ENCODE measurements at regions not wholly inside any gene's neighbourhood (a gene's known extent, or its start where the extent isn't known, plus 50 kb on each side); places are given as distances from the start of the nearest gene placed in this dataset.

DNA sequence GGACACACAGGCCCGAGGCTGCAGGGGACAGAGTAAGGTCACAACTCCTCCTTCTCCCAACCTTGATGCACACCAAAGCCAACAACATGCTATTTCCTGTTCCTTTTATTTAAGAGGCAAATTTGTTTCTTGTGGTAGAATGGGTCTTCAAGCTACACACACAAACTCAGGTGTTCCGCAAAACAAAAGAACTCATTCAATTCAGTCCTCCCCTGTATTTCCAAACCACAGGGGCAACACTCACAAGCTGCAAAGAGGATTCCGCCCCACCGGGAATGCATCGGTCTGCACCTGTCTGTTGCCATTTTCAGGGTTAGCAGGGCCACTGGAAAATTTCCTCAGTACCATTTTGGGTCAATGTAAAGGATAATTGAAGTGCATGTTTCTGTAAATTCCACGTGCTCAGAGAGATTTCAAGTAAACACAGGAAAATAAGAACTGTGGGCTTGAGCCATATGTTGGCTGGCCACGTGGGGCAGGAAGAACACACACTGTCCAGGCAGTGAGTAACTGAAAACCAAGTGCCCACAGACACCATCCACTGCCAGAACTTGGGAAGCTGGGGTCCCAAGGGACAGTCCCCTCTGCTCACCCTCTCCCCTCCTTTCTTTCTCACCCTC is 145.2 kb upstream of the ERG start:
- Mint-ChIP-seq H3K27me3 (ENCODE audit: low read depth) (peaks cover 18% of the 10 kb centered on the region), H3K4me3 (no peak overlapping the region), H3K9me3 (peaks cover 2% of the 10 kb centered on the region), H3K36me3 (ENCODE audit: low read depth) (no peaks in the 10 kb centered on the region), H3K4me1 (no peaks in the 10 kb centered on the region), H3K27ac (ENCODE audit: unreplicated experiment) (no peak overlapping the region)
- no peak for DNase-seq (ENCODE audit: low read depth, low spot score)
- TF ChIP-seq, protein P1, sequence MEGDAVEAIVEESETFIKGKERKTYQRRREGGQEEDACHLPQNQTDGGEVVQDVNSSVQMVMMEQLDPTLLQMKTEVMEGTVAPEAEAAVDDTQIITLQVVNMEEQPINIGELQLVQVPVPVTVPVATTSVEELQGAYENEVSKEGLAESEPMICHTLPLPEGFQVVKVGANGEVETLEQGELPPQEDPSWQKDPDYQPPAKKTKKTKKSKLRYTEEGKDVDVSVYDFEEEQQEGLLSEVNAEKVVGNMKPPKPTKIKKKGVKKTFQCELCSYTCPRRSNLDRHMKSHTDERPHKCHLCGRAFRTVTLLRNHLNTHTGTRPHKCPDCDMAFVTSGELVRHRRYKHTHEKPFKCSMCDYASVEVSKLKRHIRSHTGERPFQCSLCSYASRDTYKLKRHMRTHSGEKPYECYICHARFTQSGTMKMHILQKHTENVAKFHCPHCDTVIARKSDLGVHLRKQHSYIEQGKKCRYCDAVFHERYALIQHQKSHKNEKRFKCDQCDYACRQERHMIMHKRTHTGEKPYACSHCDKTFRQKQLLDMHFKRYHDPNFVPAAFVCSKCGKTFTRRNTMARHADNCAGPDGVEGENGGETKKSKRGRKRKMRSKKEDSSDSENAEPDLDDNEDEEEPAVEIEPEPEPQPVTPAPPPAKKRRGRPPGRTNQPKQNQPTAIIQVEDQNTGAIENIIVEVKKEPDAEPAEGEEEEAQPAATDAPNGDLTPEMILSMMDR (conservative IDR thresholded peaks at IDR 0.05) = no peak

DNA sequence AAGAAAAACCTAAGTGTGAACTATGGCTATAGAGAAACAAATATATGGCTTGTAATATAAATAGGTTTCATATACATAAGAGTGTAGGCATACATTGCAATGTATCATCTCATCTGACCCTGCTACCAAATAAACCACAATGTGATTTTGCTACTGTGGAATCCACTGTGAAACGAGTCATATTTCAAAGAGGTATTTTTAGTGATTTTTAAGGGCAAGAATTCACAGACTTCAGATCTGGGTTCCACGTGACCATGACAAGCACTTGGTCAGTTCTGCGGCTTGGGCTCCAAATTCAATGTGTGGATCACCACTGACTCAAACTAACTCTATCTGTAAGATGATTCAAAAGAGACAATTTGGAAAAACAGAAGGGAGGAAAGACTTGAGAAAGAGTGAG is 147.0 kb upstream of the ERG start:
- no peaks in the 10 kb centered on the region for H3K36me3 Mint-ChIP-seq (ENCODE audit: low read depth)
- TF ChIP-seq, protein P1 (conservative IDR thresholded peaks at IDR 0.05) = no peak
- no peak for DNase-seq (ENCODE audit: low read depth, low spot score)
- H3K4me1 Mint-ChIP-seq = no peaks in the 10 kb centered on the region
- H3K9me3 Mint-ChIP-seq = peaks cover 2% of the 10 kb centered on the region
- H3K27ac Mint-ChIP-seq (ENCODE audit: unreplicated experiment) = no peak overlapping the region
- H3K4me3 Mint-ChIP-seq = no peak overlapping the region
- H3K27me3 Mint-ChIP-seq (ENCODE audit: low read depth) = peaks cover 16% of the 10 kb centered on the region

- TF ChIP-seq, protein P1 (conservative IDR thresholded peaks at IDR 0.05) = no peak
- no peak for DNase-seq (ENCODE audit: low read depth, low spot score)
- Mint-ChIP-seq H3K27me3 (ENCODE audit: low read depth) (peaks cover 13% of the 10 kb centered on the region), H3K4me3 (no peak overlapping the region), H3K27ac (ENCODE audit: unreplicated experiment) (no peak overlapping the region), H3K9me3 (no peaks in the 10 kb centered on the region), H3K36me3 (ENCODE audit: low read depth) (no peaks in the 10 kb centered on the region), H3K4me1 (no peaks in the 10 kb centered on the region)
Observed at GRCh38 chr21:38646213-38646837, 148.0 kb upstream of the ERG start.

DNA sequence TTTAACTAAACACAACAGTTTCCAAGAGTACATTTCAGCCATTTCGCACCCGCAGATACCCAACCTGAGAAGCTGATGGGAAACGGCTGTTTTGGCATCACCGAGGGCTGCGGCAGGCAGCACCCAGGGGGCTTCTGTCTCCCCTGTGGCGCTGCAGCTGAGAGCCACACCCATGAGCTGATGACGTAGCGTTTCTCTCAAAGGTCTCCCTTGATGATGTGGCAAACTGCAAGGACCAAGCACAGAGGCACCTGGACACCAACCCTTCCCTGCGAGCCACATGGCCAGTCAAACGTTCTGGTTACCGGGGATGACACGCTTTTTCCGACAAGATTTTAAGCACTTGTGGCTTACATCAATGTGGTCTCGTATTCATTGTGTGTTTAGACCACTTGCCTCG is 150.8 kb upstream of the ERG start:
- TF ChIP-seq, protein P1 (conservative IDR thresholded peaks at IDR 0.05) = no peak
- H3K36me3 Mint-ChIP-seq (ENCODE audit: low read depth) = no peaks in the 10 kb centered on the region
- no peak for DNase-seq (ENCODE audit: low read depth, low spot score)
- H3K27ac Mint-ChIP-seq (ENCODE audit: unreplicated experiment) = no peak overlapping the region
- H3K4me3 Mint-ChIP-seq = no peak overlapping the region
- H3K9me3 Mint-ChIP-seq = no peaks in the 10 kb centered on the region
- peaks cover 19% of the 10 kb centered on the region for H3K27me3 Mint-ChIP-seq (ENCODE audit: low read depth)
- H3K4me1 Mint-ChIP-seq = no peaks in the 10 kb centered on the region

- no peak overlapping the region for H3K27ac Mint-ChIP-seq (ENCODE audit: unreplicated experiment)
- TF ChIP-seq, protein P1 (conservative IDR thresholded peaks at IDR 0.05) = no peak
- no peak for DNase-seq (ENCODE audit: low read depth, low spot score)
- H3K4me1 Mint-ChIP-seq = peaks cover 6% of the 10 kb centered on the region
- H3K27me3 Mint-ChIP-seq (ENCODE audit: low read depth) = peaks cover 33% of the 10 kb centered on the region
- H3K4me3 Mint-ChIP-seq = no peak overlapping the region
- no peaks in the 10 kb centered on the region for H3K36me3 Mint-ChIP-seq (ENCODE audit: low read depth)
- H3K9me3 Mint-ChIP-seq = no peaks in the 10 kb centered on the region
Observed at GRCh38 chr21:38651570-38651969, 153.3 kb upstream of the ERG start.
